Adipocyte (in vitro differentiated cells): ENCODE measurements at regions not wholly inside any gene's neighbourhood (a gene's known extent, or its start where the extent isn't known, plus 50 kb on each side); places are given as distances from the start of the nearest gene placed in this dataset.
"Not testable (repeated sequence)": the region's sequence is repeated elsewhere in the genome, so short reads cannot be mapped to it uniquely, and the experiment has no call there.

ENCODE experiments used
- DNase-seq: peaks from one replicate; pipeline ENCODE4 v3.0.0-alpha.2; 2015; ENCODE audit warnings: low read depth
- H3K27me3 ChIP-seq: replicated peaks from 2 replicates; pipeline ENCODE4 v1.7.0; 2013; ENCODE audit warnings: mild to moderate bottlenecking, low read length, moderate library complexity; ENCODE audit not compliant: control insufficient read depth, insufficient read depth
- H3K36me3 ChIP-seq: 2 replicates; pipeline ENCODE4 v1.7.0; 2013; ENCODE audit warnings: low read length, mild to moderate bottlenecking, moderate library complexity; ENCODE audit not compliant: control insufficient read depth, insufficient read depth, severe bottlenecking
- H3K4me1 ChIP-seq: 2 replicates; pipeline ENCODE4 v1.7.0; 2013; ENCODE audit warnings: mild to moderate bottlenecking, low read length, moderate library complexity; ENCODE audit not compliant: control insufficient read depth, insufficient read depth
- H3K4me3 ChIP-seq: 2 replicates; pipeline ENCODE4 v1.7.0; 2013; ENCODE audit warnings: mild to moderate bottlenecking, low read length, moderate library complexity
- H3K9ac ChIP-seq: 2 replicates; pipeline ENCODE4 v1.7.0; 2013; ENCODE audit warnings: mild to moderate bottlenecking, low read length, moderate library complexity
- H3K9me3 ChIP-seq: 2 replicates; pipeline ENCODE4 v1.7.0; 2013; ENCODE audit warnings: mild to moderate bottlenecking, low read length, moderate library complexity; ENCODE audit not compliant: control insufficient read depth

- DNase-seq: no peak
- peaks cover 7% of the 10 kb centered on the region for H3K9me3 ChIP-seq
- H3K27me3 ChIP-seq: peaks cover 3% of the 10 kb centered on the region
- no peaks in the 10 kb centered on the region for H3K36me3 ChIP-seq
- H3K9ac ChIP-seq: no peak overlapping the region
- H3K4me3 ChIP-seq: no peak overlapping the region
- no peaks in the 10 kb centered on the region for H3K4me1 ChIP-seq
Measured at GRCh38 chr3:59234884-59235633, 185.2 kb upstream of the CFAP20DC start.

DNA sequence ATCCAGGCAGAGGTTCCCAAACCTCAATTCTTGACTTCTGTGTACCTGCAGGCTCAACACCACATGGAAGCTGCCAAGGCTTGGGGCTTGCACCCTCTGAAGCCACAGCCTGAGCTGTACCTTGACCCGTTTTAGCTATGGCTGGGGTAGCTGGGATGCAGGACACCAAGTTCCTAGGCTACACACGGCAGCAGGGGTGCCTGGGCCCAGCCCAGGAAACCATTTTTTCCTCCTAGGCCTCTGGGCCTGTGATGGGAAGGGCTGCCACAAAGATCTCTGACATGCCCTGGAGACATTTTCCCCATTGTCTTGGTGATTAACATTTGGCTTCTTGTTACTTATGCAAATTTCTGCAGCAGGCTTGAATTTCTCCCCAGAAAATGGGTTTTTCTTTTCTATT lies 180.6 kb upstream of the CFAP20DC start:
- not testable (repeated sequence) for H3K9me3 ChIP-seq, H3K9ac ChIP-seq, H3K4me3 ChIP-seq, H3K4me1 ChIP-seq, DNase-seq, H3K36me3 ChIP-seq, H3K27me3 ChIP-seq

- H3K9ac ChIP-seq: no peak overlapping the region
- no peaks in the 10 kb centered on the region for H3K36me3 ChIP-seq
- no peak for DNase-seq
- H3K9me3 ChIP-seq: no peaks in the 10 kb centered on the region
- H3K4me3 ChIP-seq: no peak overlapping the region
- H3K27me3 ChIP-seq: peaks cover 4% of the 10 kb centered on the region
- H3K4me1 ChIP-seq: no peaks in the 10 kb centered on the region
Measured at GRCh38 chr3:59213860-59214259, 164.0 kb upstream of the CFAP20DC start.

- DNase-seq: peak; percentile 85
- Histone ChIP-seq H3K9me3 (no peaks in the 10 kb centered on the region), H3K9ac (no peak overlapping the region), H3K4me1 (no peaks in the 10 kb centered on the region), H3K36me3 (no peaks in the 10 kb centered on the region), H3K27me3 (peaks cover 4% of the 10 kb centered on the region), H3K4me3 (no peak overlapping the region)
Measured at GRCh38 chr3:59212128-59212779, 162.4 kb upstream of the CFAP20DC start.

- Histone ChIP-seq H3K4me3 (no peak overlapping the region), H3K36me3 (no peaks in the 10 kb centered on the region), H3K9me3 (no peaks in the 10 kb centered on the region), H3K27me3 (peaks cover 4% of the 10 kb centered on the region), H3K4me1 (no peaks in the 10 kb centered on the region), H3K9ac (no peak overlapping the region)
- no peak for DNase-seq
Measured at GRCh38 chr3:59210260-59210659, 160.4 kb upstream of the CFAP20DC start.

DNA sequence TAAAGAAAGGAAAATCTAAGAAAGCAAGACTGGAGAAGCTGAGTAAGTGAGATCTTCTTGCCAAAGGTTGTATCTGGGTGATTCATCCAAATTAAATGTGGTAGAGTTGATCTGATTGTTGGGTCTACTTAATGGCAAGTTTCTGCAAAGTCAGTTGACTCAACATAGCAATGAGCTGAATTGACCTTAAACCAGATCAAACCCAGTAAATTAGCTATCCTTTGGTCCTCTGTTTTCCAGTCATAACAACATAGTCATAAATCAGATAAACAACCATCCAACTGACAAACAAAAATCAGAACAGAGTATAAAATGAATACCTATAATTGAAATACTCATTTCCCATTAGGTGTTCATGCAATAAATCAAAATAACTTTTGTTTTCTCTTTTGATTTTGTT lies 142.6 kb upstream of the CFAP20DC start:
- DNase-seq: peak; percentile 15
- Histone ChIP-seq H3K36me3 (no peaks in the 10 kb centered on the region), H3K9me3 (no peaks in the 10 kb centered on the region), H3K27me3 (no peaks in the 10 kb centered on the region), H3K4me1 (peaks cover 24% of the 10 kb centered on the region), H3K9ac (no peak overlapping the region), H3K4me3 (no peak overlapping the region)

GRCh38 chr3:59191651-59192050 lies 141.8 kb upstream of the CFAP20DC start:
- no peaks in the 10 kb centered on the region for H3K9me3 ChIP-seq
- no peaks in the 10 kb centered on the region for H3K27me3 ChIP-seq
- peaks cover 24% of the 10 kb centered on the region for H3K4me1 ChIP-seq
- H3K36me3 ChIP-seq: no peaks in the 10 kb centered on the region
- no peak for DNase-seq
- H3K4me3 ChIP-seq: no peak overlapping the region
- no peak overlapping the region for H3K9ac ChIP-seq

DNA sequence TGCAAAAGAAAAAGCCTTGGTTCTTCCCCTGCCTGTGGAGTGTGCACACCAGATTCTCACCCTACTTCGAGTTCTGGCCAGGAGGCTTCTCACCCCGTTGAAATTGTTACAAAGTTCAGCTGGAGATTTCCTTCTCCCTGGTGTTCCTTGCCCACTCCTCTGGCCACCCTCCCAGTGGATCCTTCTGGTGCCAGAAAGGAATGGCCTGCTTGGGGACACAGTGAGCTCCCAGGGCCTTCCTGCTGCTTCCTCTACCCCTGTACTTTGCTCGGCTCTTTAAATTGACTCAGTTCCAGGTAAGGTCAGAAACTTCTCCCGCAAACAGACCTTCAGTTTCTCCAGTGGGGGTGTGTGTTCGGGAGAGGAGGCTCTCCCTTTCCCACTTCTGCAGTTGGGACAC lies 140.1 kb upstream of the CFAP20DC start:
- DNase-seq: no peak
- Histone ChIP-seq H3K27me3 (no peaks in the 10 kb centered on the region), H3K9ac (no peak overlapping the region), H3K36me3 (no peaks in the 10 kb centered on the region), H3K4me1 (peaks cover 24% of the 10 kb centered on the region), H3K4me3 (no peak overlapping the region), H3K9me3 (no peaks in the 10 kb centered on the region)

DNA sequence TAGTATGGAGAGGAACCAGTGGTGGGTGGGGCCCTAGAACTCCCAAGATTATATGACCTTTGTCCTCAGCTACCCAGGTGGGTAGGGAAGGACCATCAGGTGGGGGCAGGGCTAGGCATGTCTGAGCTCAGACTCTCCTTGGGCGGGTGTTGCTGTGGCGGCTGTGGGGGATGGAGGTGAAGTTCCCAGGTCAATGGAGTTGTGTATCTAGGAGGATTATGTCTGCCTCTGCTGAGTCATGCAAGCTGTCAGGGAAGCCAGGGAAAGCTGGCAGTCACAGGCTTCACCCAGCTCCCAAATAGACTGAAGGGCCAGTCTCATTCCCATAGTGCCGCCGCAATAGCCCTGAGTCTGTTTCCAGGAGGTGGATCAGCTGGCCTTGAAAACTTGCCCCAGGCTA lies 139.7 kb upstream of the CFAP20DC start:
- Histone ChIP-seq H3K4me3 (no peak overlapping the region), H3K9ac (no peak overlapping the region)

DNA sequence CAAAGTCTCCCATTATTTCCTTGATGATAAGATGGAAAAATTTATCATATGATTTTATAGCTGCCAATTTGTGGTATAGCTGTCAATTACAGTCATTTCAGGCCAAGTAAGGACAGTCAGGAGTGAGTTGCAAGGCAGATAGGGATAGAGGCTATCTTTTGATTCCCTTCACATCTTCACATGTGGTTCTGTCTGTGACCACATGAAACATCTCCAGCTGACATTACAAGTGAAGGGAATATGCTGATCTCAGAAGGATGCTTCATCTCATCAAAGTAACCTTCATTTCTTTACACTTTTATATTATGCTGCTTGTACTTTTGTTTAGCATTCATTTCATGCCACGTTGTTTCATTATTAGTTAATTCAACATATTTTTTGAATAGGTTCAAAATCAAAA lies 136.9 kb upstream of the CFAP20DC start:
- Histone ChIP-seq H3K36me3 (no peaks in the 10 kb centered on the region), H3K9ac (no peak overlapping the region), H3K9me3 (no peaks in the 10 kb centered on the region), H3K4me3 (no peak overlapping the region), H3K4me1 (peaks cover 14% of the 10 kb centered on the region), H3K27me3 (no peaks in the 10 kb centered on the region)
- no peak for DNase-seq

More for the DNA sequence above, 139.7 kb upstream of the CFAP20DC start:
- Histone ChIP-seq H3K27me3 (no peaks in the 10 kb centered on the region), H3K4me1 (peaks cover 24% of the 10 kb centered on the region), H3K9me3 (no peaks in the 10 kb centered on the region), H3K36me3 (no peaks in the 10 kb centered on the region)
- no peak for DNase-seq

DNA sequence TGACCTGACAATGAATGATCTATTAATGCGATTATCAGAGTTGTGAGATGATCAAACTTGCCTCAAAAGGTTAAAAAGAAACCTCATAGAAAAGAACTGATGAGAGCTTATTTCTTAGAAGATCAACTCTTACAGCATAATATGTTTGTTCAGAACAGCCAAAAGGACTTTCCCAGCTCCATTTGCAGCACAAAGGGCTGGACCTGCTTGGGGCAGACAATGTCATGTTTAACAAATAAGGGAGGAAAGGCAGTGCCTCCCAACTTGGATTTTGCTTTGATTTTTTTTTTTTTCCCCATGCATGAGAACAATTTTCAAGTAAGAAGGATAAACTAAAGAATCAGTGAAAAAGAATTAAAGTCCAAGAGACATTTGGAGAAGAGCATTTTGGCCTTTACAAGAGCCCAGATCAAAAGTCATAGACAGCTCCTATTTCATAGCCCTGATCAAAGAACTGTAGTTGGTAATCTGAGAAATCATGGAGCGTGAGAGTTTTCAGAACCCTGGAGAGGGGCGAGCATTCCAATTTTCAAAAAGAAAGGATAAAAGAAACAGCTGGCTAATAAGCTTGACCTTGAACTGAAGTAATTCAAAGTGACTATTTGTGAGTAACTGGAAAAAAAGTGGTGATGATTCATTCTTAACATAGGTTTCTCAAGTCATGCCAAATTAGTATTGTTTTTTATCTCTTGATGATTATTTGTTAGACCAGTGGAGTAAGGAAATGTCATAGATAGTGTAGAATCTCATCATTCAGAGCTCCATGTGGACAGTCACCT lies 136.0 kb upstream of the CFAP20DC start:
- Histone ChIP-seq H3K36me3 (no peaks in the 10 kb centered on the region), H3K4me3 (no peak overlapping the region), H3K9ac (no peak overlapping the region), H3K4me1 (peaks cover 12% of the 10 kb centered on the region), H3K27me3 (no peaks in the 10 kb centered on the region), H3K9me3 (no peaks in the 10 kb centered on the region)
- DNase-seq: peak; percentile 63
